IMR-90 (cell line): ENCODE measurements at regions not wholly inside any gene's neighbourhood (a gene's known extent, or its start where the extent isn't known, plus 50 kb on each side); places are given as distances from the start of the nearest gene placed in this dataset.

Experiments
- CTCF ChIP-seq: conservative IDR thresholded peaks from 2 replicates; pipeline ENCODE4 v1.5.1; 2012; ENCODE audit warnings: mild to moderate bottlenecking, low read depth, low read length, improper control_type of control experiment
- FOS ChIP-seq: fragments of 150-350 bp; IDR thresholded peaks from 2 replicates; pipeline ENCODE4 v1.6.1; 2016; ENCODE audit warnings: low read depth, low read length
- MAZ ChIP-seq: IDR thresholded peaks from 2 replicates; pipeline ENCODE4 v1.6.1; 2012; ENCODE audit warnings: low read depth, mild to moderate bottlenecking, low read length, improper control_type of control experiment, moderate library complexity, borderline replicate concordance
- POLR2A ChIP-seq: IDR thresholded peaks from 2 replicates; pipeline ENCODE4 v1.6.1; 2012; ENCODE audit warnings: mild to moderate bottlenecking, low read depth, low read length
- SMC3 ChIP-seq: fragments of 150-350 bp; IDR thresholded peaks from 2 replicates; pipeline ENCODE4 v1.6.1; 2016; ENCODE audit warnings: low read depth, mild to moderate bottlenecking, antibody characterized with exemption, low read length, moderate library complexity

- TF ChIP-seq POLR2A (no peak), CTCF (no peak), SMC3 (no peak), MAZ (no peak), FOS (no peak)
Observed at GRCh38 chr12:60014436-60014835, 418.6 kb downstream of the SLC16A7 start.
